Sigmoid colon (tissue), 6 donors: ENCODE measurements at regions not wholly inside any gene's neighbourhood (a gene's known extent, or its start where the extent isn't known, plus 50 kb on each side); places are given as distances from the start of the nearest gene placed in this dataset.

ENCODE experiments used
- DNase-seq: peaks from one replicate; pipeline ENCODE4 v3.0.0-alpha.2; 2019
- H3K27ac ChIP-seq, 4 donors: fragments of 200-600 bp; sonication (generic); one replicate each; pipeline ENCODE4 v1.5.1; 2016 to 2019; ENCODE audit warnings: mild to moderate bottlenecking in 1 of 4
- H3K27me3 ChIP-seq, 3 donors: fragments of 200-600 bp; sonication (generic); one replicate each; pipeline ENCODE4 v1.5.1; 2019; ENCODE audit warnings: mild to moderate bottlenecking in 1 of 3
- H3K36me3 ChIP-seq, 4 donors: fragments of 200-600 bp; sonication (generic); one replicate each; pipeline ENCODE4 v1.5.1; 2016 to 2019
- H3K4me1 ChIP-seq, 4 donors: fragments of 200-600 bp; sonication (generic); one replicate each; pipeline ENCODE4 v1.5.1; 2017 to 2019
- H3K4me3 ChIP-seq, 4 donors: fragments of 200-600 bp; sonication (generic); one replicate each; pipeline ENCODE4 v1.5.1; 2017 to 2019; ENCODE audit warnings: mild to moderate bottlenecking in 2 of 4, moderate library complexity in 1 of 4
- H3K9me3 ChIP-seq, 4 donors: fragments of 200-600 bp in 3 of 4; sonication (generic) in 3 of 4; one replicate each; pipeline versions ENCODE4 v1.5.1 to v1.6.1; 2013 to 2019
- EP300 ChIP-seq, 4 donors: sonication (generic); formaldehyde crosslinking; IDR thresholded peaks; one replicate each; pipeline ENCODE4 v1.6.1; 2017; ENCODE audit warnings: antibody characterized with exemption in 4 of 4
- POLR2A ChIP-seq, 2 donors: fragments of 450-650 bp; IDR thresholded peaks; one replicate each; pipeline ENCODE4 v1.6.1; 2016; ENCODE audit warnings: antibody characterized with exemption in 2 of 2, mild to moderate bottlenecking in 2 of 2, moderate library complexity in 2 of 2
- POLR2AphosphoS5 ChIP-seq, 4 donors: sonication (generic); formaldehyde crosslinking; IDR thresholded peaks; one replicate each; pipeline ENCODE4 v1.6.1; 2017; ENCODE audit warnings: antibody characterized with exemption in 4 of 4
- WGBS, 2 donors: extraction: QIAGEN DNeasy Blood & Tissue Kit; methylation state at CpG; one replicate each; pipeline ENCODE4 v1.1.7; 2013; 5-methylcytosine and 5-hydroxymethylcytosine counted together
- intact Hi-C: fragments of 100-400 bp; cut with DNase I; formaldehyde crosslinking; loops from one replicate; pipeline ENCODE4 v1.15.1; 2023
- TF ChIP-seq, protein P1 (sequence below), 4 experiments: fragments of 450-650 bp in 3 of 4; fragments of 200-600 bp in 1 of 4; IDR thresholded peaks; one replicate each; pipeline ENCODE4 v1.5.1; 2016 to 2019; ENCODE audit warnings: antibody characterized with exemption in 4 of 4, mild to moderate bottlenecking in 3 of 4, moderate library complexity in 2 of 4
- donor health status: healthy with polysubstance abuse.
- donor health status: healthy.

DNA sequence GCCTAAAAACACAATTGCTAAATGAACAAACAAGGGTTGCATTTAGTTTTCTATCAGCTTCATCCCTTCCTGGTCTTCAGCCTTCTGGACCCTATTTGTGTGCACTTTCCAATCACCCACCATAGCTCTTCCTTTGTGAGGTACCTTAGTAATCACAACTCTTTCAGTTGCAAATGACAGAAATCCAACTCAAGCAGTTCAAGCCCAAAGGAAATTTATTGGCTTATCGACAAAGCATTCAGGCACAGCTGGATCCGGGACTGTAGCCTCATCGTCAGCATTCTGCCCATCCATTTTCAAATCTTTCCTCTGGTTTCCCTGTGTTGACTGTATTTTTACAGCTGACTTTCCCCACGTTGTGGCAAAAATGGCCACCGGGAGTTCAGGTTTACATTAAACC lies 148.6 kb upstream of the VASH1 start:
- intact Hi-C loops, result no loop called here
- Histone ChIP-seq H3K27me3 (no peaks in the 10 kb centered on the region), H3K4me1 (no peaks in the 10 kb centered on the region), H3K9me3 (peaks cover 0 to 3% (median 0%) of the 10 kb centered on the region in 4 donors), H3K27ac (no peak overlapping the region), H3K36me3 (no peaks in the 10 kb centered on the region), H3K4me3 (no peak overlapping the region)
- TF ChIP-seq POLR2AphosphoS5 (IDR thresholded peaks at IDR 0.05) (no peak), EP300 (IDR thresholded peaks at IDR 0.05) (no peak), POLR2A (IDR thresholded peaks at IDR 0.05) (no peak)
- TF ChIP-seq, protein P1, sequence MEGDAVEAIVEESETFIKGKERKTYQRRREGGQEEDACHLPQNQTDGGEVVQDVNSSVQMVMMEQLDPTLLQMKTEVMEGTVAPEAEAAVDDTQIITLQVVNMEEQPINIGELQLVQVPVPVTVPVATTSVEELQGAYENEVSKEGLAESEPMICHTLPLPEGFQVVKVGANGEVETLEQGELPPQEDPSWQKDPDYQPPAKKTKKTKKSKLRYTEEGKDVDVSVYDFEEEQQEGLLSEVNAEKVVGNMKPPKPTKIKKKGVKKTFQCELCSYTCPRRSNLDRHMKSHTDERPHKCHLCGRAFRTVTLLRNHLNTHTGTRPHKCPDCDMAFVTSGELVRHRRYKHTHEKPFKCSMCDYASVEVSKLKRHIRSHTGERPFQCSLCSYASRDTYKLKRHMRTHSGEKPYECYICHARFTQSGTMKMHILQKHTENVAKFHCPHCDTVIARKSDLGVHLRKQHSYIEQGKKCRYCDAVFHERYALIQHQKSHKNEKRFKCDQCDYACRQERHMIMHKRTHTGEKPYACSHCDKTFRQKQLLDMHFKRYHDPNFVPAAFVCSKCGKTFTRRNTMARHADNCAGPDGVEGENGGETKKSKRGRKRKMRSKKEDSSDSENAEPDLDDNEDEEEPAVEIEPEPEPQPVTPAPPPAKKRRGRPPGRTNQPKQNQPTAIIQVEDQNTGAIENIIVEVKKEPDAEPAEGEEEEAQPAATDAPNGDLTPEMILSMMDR (IDR thresholded peaks at IDR 0.05), result no peak
- WGBS, 2 donors, result 39 to 47% methylated on average over 5 of the region's 5 CpGs
- DNase-seq, result no peak

DNA sequence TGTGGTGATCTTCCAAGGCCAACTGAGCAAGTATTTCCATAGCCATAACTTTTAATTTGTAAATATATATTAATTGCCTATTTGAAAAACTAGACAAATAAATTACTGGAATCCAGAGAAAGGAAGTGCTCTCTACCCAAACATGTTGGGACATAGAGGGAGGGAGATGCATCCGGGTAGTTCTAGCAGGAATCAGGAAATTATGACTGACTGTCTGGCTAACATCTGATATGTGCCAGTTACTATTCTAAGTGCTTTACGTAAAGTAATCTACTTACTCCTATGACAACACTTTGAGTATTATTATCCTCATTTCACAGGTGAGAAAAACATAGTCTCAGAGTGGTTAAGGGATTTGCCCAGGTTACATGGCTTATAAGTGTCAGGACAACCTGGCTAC lies 147.7 kb upstream of the VASH1 start:
- TF ChIP-seq POLR2AphosphoS5 (IDR thresholded peaks at IDR 0.05), result no peak
- TF ChIP-seq, protein P1 (IDR thresholded peaks at IDR 0.05), result no peak
- TF ChIP-seq POLR2A (IDR thresholded peaks at IDR 0.05), result no peak
- TF ChIP-seq EP300 (IDR thresholded peaks at IDR 0.05), result no peak
- 78 to 86% methylated on average over 2 of the region's 2 CpGs for WGBS, 2 donors
- intact Hi-C loops, result no loop called here

GRCh38 chr14:76615331-76615730 lies 145.9 kb upstream of the VASH1 start:
- peaks cover 0 to 4% (median 2%) of the 10 kb centered on the region in 4 donors for H3K9me3 ChIP-seq
- WGBS, 2 donors, result 61 to 78% methylated on average over 9 of the region's 9 CpGs
- intact Hi-C loops, result no loop called here
- no peaks in the 10 kb centered on the region for H3K4me1 ChIP-seq
- DNase-seq, result no peak
- no peaks in the 10 kb centered on the region for H3K27me3 ChIP-seq
- no peak overlapping the region for H3K27ac ChIP-seq
- H3K36me3 ChIP-seq, result no peaks in the 10 kb centered on the region
- TF ChIP-seq EP300 (IDR thresholded peaks at IDR 0.05) (no peak), POLR2AphosphoS5 (IDR thresholded peaks at IDR 0.05) (no peak), POLR2A (IDR thresholded peaks at IDR 0.05) (no peak)
- TF ChIP-seq, protein P1 (IDR thresholded peaks at IDR 0.05), result no peak
- H3K4me3 ChIP-seq, result no peak overlapping the region

More for the DNA sequence above, 147.7 kb upstream of the VASH1 start:
- DNase-seq, result no peak
- H3K9me3 ChIP-seq, result peaks cover 0 to 3% (median 2%) of the 10 kb centered on the region in 4 donors
- no peak overlapping the region for H3K27ac ChIP-seq
- no peaks in the 10 kb centered on the region for H3K4me1 ChIP-seq
- no peaks in the 10 kb centered on the region for H3K27me3 ChIP-seq
- H3K36me3 ChIP-seq, result no peaks in the 10 kb centered on the region
- H3K4me3 ChIP-seq, result no peak overlapping the region

DNA sequence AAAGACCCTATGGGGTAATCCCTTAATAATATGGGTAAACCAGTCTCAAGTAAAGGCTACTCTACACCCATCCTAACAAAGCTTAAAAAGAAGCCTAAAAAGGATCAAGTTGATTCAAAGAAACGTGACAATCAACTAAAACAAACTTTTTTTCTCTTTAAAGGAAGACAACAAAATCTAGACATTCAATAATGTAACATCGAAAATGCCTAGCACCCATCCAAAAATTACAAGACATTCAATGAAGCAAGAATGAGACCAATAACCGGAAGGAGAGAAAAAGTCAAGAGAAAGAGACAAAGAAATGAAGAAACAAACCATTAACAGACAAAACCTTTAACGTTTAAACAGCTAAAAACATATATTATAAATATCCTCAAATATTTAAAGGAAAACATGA lies 143.8 kb upstream of the VASH1 start:
- DNase-seq, result no peak
- H3K9me3 ChIP-seq, result peaks cover 0 to 4% (median 2%) of the 10 kb centered on the region in 4 donors
- intact Hi-C loops, result no loop called here
- WGBS, 2 donors, result 74 to 86% methylated on average over 4 of the region's 4 CpGs
- no peaks in the 10 kb centered on the region for H3K36me3 ChIP-seq
- TF ChIP-seq EP300 (IDR thresholded peaks at IDR 0.05), result no peak
- TF ChIP-seq, protein P1 (IDR thresholded peaks at IDR 0.05), result no peak
- no peak for TF ChIP-seq POLR2A (IDR thresholded peaks at IDR 0.05)
- no peak for TF ChIP-seq POLR2AphosphoS5 (IDR thresholded peaks at IDR 0.05)
- H3K4me1 ChIP-seq, result no peaks in the 10 kb centered on the region
- no peaks in the 10 kb centered on the region for H3K27me3 ChIP-seq
- H3K4me3 ChIP-seq, result no peak overlapping the region
- no peak overlapping the region for H3K27ac ChIP-seq

- DNase-seq, result no peak
- Histone ChIP-seq H3K36me3 (no peaks in the 10 kb centered on the region), H3K9me3 (no peaks in the 10 kb centered on the region), H3K27me3 (no peaks in the 10 kb centered on the region), H3K4me3 (no peak overlapping the region), H3K27ac (no peak overlapping the region), H3K4me1 (peaks cover 0 to 14% (median 4%) of the 10 kb centered on the region in 4 donors)
- intact Hi-C loops, result loop anchor here (5.0 kb wide), 1 partner anchor 39 kb away; no protein-coding TSS in a partner anchor
- TF ChIP-seq POLR2A (IDR thresholded peaks at IDR 0.05) (no peak), EP300 (IDR thresholded peaks at IDR 0.05) (no peak), POLR2AphosphoS5 (IDR thresholded peaks at IDR 0.05) (no peak)
- TF ChIP-seq, protein P1 (IDR thresholded peaks at IDR 0.05), result no peak
Observed at GRCh38 chr14:76636602-76637001, 124.7 kb upstream of the VASH1 start.
